ENCODE measurements at regions not wholly inside any gene's neighbourhood (a gene's known extent, or its start where the extent isn't known, plus 50 kb on each side); places are given as distances from the start of the nearest gene placed in this dataset.

GRCh38 chr12:25767606-25768005, 190.9 kb upstream of the RASSF8 start:
- DNase-seq (ENCODE audit: extremely low spot score, unreplicated experiment), result no peak
- Mint-ChIP-seq H3K4me1 (ENCODE audit: unreplicated experiment) (no peaks in the 10 kb centered on the region), H3K27ac (no peak overlapping the region), H3K27me3 (peaks cover 6% of the 10 kb centered on the region), H3K36me3 (no peaks in the 10 kb centered on the region), H3K4me3 (no peak overlapping the region), H3K9me3 (no peaks in the 10 kb centered on the region)
- no peak for TF ChIP-seq CTCF (conservative IDR thresholded peaks at IDR 0.05)

- DNase-seq (ENCODE audit: extremely low spot score, unreplicated experiment), result no peak
- Mint-ChIP-seq H3K27me3 (peaks cover 6% of the 10 kb centered on the region), H3K9me3 (no peaks in the 10 kb centered on the region), H3K4me3 (no peak overlapping the region), H3K36me3 (no peaks in the 10 kb centered on the region), H3K4me1 (ENCODE audit: unreplicated experiment) (no peaks in the 10 kb centered on the region), H3K27ac (no peak overlapping the region)
- TF ChIP-seq CTCF (conservative IDR thresholded peaks at IDR 0.05), result no peak
These were observed 190.3 kb upstream of the RASSF8 start for GRCh38 chr12:25768151-25768550.

- Mint-ChIP-seq H3K4me3 (no peak overlapping the region), H3K27ac (no peak overlapping the region), H3K36me3 (no peaks in the 10 kb centered on the region), H3K9me3 (no peaks in the 10 kb centered on the region), H3K27me3 (peaks cover 6% of the 10 kb centered on the region), H3K4me1 (ENCODE audit: unreplicated experiment) (peaks cover under 1% of the 10 kb centered on the region)
- DNase-seq (ENCODE audit: extremely low spot score, unreplicated experiment), result no peak
- TF ChIP-seq CTCF (conservative IDR thresholded peaks at IDR 0.05), result no peak
These were observed 189.2 kb upstream of the RASSF8 start for GRCh38 chr12:25769082-25769945.

- no peak overlapping the region for H3K27ac Mint-ChIP-seq
- TF ChIP-seq CTCF (conservative IDR thresholded peaks at IDR 0.05), result no peak
- peaks cover 10% of the 10 kb centered on the region for H3K4me1 Mint-ChIP-seq (ENCODE audit: unreplicated experiment)
- peaks cover 4% of the 10 kb centered on the region for H3K27me3 Mint-ChIP-seq
- H3K9me3 Mint-ChIP-seq, result no peaks in the 10 kb centered on the region
- H3K4me3 Mint-ChIP-seq, result no peak overlapping the region
- H3K36me3 Mint-ChIP-seq, result no peaks in the 10 kb centered on the region
- DNase-seq (ENCODE audit: extremely low spot score, unreplicated experiment), result no peak
These were observed 187.4 kb upstream of the RASSF8 start for GRCh38 chr12:25771041-25771440.

GRCh38 chr12:25771476-25771875, 187.0 kb upstream of the RASSF8 start:
- no peaks in the 10 kb centered on the region for H3K36me3 Mint-ChIP-seq

More at GRCh38 chr12:25771476-25771875, 187.0 kb upstream of the RASSF8 start:
- peaks cover 14% of the 10 kb centered on the region for H3K4me1 Mint-ChIP-seq (ENCODE audit: unreplicated experiment)
- TF ChIP-seq CTCF (conservative IDR thresholded peaks at IDR 0.05), result no peak
- no peaks in the 10 kb centered on the region for H3K9me3 Mint-ChIP-seq
- DNase-seq (ENCODE audit: extremely low spot score, unreplicated experiment), result no peak
- H3K27me3 Mint-ChIP-seq, result peaks cover 7% of the 10 kb centered on the region
- H3K27ac Mint-ChIP-seq, result no peak overlapping the region
- H3K4me3 Mint-ChIP-seq, result no peak overlapping the region

All from type B pancreatic cell (in vitro differentiated cells).